ENCODE measurements at regions not wholly inside any gene's neighbourhood (a gene's known extent, or its start where the extent isn't known, plus 50 kb on each side); places are given as distances from the start of the nearest gene placed in this dataset.

DNA sequence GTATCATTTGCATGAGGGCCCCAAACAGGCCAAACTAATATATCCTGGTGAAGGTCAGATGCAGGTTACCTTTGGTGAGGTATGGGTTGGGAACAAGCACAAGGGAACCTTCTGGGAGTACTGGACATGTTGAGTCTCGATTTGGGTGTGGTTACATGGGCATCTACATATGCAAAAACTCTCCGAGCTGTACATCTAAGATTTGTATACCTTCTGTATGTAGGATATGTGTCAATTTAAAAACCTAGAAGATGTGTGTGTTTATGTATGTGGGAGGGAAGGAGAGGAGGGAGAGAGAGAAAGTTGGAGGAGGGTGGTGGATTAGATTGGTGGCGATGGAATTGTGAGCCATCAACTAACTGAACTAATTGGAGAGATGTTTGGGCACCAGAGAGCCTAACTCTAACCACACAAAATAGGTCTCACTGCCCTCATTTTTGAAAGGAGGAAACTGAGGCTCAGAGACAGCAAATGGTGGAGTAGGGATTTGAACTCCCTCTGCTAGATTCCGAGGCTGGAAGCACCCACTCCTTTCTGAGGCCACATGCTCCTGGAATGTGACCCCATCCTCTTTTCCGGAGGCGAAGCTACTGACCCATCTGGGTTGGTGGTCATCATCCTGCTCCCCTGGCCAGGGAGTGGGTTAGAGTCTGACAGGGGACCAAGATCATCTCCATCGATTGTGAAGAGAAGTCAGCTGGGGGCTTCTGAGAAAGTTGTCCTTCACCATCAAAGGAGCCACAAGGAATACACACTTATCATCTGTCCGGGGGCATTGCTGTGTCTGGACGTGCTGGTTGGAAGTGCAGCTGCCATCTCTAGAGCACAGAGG, 107.3 kb upstream of the MYCN start (continued):
- TF ChIP-seq CHD7 (IDR thresholded peaks at IDR 0.05; ENCODE audit: insufficient replicate concordance, low read length) (no peak), TAF1 (IDR thresholded peaks at IDR 0.05; ENCODE audit: low read depth, low read length) (no peak), MAX (IDR thresholded peaks at IDR 0.05) (no peak), ATF3 (IDR thresholded peaks at IDR 0.05; ENCODE audit: insufficient read depth, low read depth, low read length) (no peak), RBBP5 (IDR thresholded peaks at IDR 0.05; ENCODE audit: borderline replicate concordance, low read depth, low read length) (no peak), CREB1 (IDR thresholded peaks at IDR 0.05) (no peak), SP2 (IDR thresholded peaks at IDR 0.05; ENCODE audit: low read length) (no peak), SP1 (IDR thresholded peaks at IDR 0.05; ENCODE audit: low read depth, low read length) (no peak), USF2 (IDR thresholded peaks at IDR 0.05; ENCODE audit: low read length) (no peak)
